ENCODE measurements at regions not wholly inside any gene's neighbourhood (a gene's known extent, or its start where the extent isn't known, plus 50 kb on each side); places are given as distances from the start of the nearest gene placed in this dataset.

DNA sequence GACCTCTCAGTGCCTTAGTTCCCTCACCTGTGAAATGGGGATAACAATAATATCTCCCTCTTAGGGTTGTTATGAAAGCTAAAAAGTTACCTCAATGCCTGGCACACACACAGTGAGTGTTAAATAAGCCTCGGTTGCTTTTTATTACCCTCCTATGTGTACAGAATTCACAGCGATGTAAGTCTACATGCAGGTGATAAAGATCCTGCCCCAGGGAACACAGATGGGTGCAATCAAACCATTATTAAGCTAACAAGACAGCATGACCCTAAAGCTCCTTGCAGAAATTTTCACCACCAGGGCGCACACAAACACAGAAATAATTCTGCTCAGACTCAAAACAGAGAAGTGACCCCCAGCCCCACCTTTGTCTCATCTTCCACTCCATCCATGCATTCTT, 261.9 kb downstream of the SNX10 start:
- TF ChIP-seq EZH2 (IDR thresholded peaks at IDR 0.05; ENCODE audit: low read length, missing control alignments), result no peak
- TF ChIP-seq, protein P1, sequence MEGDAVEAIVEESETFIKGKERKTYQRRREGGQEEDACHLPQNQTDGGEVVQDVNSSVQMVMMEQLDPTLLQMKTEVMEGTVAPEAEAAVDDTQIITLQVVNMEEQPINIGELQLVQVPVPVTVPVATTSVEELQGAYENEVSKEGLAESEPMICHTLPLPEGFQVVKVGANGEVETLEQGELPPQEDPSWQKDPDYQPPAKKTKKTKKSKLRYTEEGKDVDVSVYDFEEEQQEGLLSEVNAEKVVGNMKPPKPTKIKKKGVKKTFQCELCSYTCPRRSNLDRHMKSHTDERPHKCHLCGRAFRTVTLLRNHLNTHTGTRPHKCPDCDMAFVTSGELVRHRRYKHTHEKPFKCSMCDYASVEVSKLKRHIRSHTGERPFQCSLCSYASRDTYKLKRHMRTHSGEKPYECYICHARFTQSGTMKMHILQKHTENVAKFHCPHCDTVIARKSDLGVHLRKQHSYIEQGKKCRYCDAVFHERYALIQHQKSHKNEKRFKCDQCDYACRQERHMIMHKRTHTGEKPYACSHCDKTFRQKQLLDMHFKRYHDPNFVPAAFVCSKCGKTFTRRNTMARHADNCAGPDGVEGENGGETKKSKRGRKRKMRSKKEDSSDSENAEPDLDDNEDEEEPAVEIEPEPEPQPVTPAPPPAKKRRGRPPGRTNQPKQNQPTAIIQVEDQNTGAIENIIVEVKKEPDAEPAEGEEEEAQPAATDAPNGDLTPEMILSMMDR (conservative IDR thresholded peaks at IDR 0.05 in 1 of 2, IDR thresholded peaks at IDR 0.05 in 1 of 2; ENCODE audit: low read depth in 1 of 2, low read length in 2 of 2), result no peak
